ENCODE measurements at regions not wholly inside any gene's neighbourhood (a gene's known extent, or its start where the extent isn't known, plus 50 kb on each side); places are given as distances from the start of the nearest gene placed in this dataset.

GRCh38 chr4:53647547-53647946, 56.3 kb upstream of the LNX1 start:
- TF ChIP-seq CTCF (conservative IDR thresholded peaks at IDR 0.05; ENCODE audit: low read depth in 2 of 2) (no peak), EZH2phosphoT487 (IDR thresholded peaks at IDR 0.05; ENCODE audit: unreplicated experiment) (no peak), POLR2AphosphoS5 (IDR thresholded peaks at IDR 0.05; ENCODE audit: low read depth) (no peak), EZH2 (IDR thresholded peaks at IDR 0.05; ENCODE audit: low read depth, unreplicated experiment) (no peak)

All from GM23338 (cell line).